Choroid plexus epithelial cell (primary cell): ENCODE measurements at regions not wholly inside any gene's neighbourhood (a gene's known extent, or its start where the extent isn't known, plus 50 kb on each side); places are given as distances from the start of the nearest gene placed in this dataset.

Source experiments
- DNase-seq: peaks from one replicate; pipeline ENCODE4 v3.0.0-alpha.2; 2010; ENCODE audit warnings: low read depth
- H3K4me3 ChIP-seq: 2 replicates; pipeline ENCODE4 v1.5.1; 2011; ENCODE audit warnings: low read depth, mild to moderate bottlenecking, control low read depth, low read length, moderate library complexity
- TF ChIP-seq, protein P1 (sequence below): conservative IDR thresholded peaks from 2 replicates; pipeline ENCODE4 v1.5.1; 2011; ENCODE audit warnings: low read depth, mild to moderate bottlenecking, control low read depth, inconsistent platforms, low read length, moderate library complexity

DNA sequence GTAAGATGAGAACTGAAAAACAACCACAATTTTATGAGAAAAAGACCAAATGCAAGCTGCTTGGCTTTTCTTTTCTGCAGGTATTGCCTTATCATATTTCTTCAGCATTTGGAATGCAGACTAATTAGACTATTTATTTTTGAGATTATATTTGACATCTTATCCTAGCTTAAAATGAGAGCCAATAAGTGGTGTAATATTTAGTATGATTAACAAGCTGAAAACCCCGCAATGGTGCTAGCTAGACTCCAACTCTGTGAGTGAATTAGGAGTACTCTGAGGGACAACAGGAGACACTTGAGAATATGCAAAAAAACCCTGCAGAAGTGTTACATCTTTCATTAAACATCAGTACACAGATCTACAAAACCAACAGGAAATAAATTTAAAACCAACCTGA, 180.3 kb upstream of the MEOX2 start:
- no peak overlapping the region for H3K4me3 ChIP-seq
- no peak for DNase-seq
- TF ChIP-seq, protein P1, sequence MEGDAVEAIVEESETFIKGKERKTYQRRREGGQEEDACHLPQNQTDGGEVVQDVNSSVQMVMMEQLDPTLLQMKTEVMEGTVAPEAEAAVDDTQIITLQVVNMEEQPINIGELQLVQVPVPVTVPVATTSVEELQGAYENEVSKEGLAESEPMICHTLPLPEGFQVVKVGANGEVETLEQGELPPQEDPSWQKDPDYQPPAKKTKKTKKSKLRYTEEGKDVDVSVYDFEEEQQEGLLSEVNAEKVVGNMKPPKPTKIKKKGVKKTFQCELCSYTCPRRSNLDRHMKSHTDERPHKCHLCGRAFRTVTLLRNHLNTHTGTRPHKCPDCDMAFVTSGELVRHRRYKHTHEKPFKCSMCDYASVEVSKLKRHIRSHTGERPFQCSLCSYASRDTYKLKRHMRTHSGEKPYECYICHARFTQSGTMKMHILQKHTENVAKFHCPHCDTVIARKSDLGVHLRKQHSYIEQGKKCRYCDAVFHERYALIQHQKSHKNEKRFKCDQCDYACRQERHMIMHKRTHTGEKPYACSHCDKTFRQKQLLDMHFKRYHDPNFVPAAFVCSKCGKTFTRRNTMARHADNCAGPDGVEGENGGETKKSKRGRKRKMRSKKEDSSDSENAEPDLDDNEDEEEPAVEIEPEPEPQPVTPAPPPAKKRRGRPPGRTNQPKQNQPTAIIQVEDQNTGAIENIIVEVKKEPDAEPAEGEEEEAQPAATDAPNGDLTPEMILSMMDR = no peak

DNA sequence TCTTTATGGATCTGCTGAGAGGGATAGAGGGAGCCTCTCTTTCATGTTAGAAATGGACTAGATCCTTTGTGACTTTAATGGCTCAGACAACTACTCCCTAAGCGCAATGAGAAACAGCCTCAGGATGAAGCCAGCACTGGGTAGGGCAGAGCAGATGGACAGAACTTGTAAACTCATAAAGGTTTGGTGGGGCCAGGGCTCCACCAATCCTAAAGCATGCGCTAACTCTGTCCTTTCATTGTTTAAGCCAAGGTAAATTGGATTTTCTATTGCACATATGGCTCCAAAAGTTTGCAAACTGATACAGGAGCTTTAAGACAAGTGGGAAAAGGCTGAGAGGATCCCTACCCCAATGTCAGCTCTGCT, 178.1 kb upstream of the MEOX2 start:
- TF ChIP-seq, protein P1 = no peak
- no peak overlapping the region for H3K4me3 ChIP-seq
- no peak for DNase-seq

DNA sequence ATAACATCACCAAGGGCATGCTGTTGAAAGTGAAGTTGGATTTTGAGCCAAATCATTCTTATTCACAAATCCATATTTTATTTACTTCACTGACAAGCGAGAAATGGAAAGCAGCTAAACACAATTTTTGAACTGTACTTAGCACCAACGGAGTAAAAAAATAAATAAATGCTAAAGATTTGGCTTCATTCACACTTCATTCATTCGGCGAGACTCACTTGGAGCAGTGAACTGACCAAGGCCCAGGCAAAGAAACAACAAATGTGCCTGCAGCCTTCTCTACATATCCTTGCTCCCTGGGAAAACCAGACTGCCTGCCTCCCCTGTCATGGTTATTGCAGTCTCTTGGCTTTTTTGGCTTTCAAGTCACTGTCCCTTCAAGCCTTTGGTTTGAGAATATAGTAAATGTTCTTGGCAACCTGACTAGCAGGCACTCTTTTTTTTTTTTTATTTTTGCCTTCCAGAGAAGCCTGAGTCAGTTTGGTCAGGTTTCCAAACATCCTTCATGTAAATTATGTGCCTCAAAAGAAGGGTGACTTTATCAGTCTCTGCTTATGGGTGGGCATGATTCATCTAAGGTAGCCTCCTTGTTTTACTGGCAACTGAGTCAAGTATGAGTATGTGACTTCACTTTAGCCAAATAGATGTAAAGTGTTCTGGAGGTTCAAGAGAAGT, 177.6 kb upstream of the MEOX2 start:
- no peak overlapping the region for H3K4me3 ChIP-seq
- no peak for DNase-seq
- TF ChIP-seq, protein P1 = no peak

DNA sequence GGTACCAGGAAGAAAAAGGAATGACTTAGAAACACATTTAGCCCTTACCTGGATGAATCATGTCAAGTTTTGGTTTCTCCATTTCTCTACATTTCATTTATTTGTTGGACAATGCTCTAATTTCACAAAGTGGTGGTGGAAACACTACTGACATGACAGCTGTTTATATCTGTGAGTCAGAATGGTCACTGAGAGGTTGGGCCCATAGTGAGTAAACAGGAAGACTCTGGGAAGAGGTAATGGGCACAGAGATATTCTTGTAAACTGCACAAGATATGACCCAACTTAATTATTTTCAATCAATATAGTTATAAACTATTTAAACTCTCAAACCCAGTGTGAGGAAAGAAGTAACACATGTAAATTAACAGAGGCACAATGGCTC, 176.3 kb upstream of the MEOX2 start:
- DNase-seq = no peak
- TF ChIP-seq, protein P1 = no peak
- no peak overlapping the region for H3K4me3 ChIP-seq

DNA sequence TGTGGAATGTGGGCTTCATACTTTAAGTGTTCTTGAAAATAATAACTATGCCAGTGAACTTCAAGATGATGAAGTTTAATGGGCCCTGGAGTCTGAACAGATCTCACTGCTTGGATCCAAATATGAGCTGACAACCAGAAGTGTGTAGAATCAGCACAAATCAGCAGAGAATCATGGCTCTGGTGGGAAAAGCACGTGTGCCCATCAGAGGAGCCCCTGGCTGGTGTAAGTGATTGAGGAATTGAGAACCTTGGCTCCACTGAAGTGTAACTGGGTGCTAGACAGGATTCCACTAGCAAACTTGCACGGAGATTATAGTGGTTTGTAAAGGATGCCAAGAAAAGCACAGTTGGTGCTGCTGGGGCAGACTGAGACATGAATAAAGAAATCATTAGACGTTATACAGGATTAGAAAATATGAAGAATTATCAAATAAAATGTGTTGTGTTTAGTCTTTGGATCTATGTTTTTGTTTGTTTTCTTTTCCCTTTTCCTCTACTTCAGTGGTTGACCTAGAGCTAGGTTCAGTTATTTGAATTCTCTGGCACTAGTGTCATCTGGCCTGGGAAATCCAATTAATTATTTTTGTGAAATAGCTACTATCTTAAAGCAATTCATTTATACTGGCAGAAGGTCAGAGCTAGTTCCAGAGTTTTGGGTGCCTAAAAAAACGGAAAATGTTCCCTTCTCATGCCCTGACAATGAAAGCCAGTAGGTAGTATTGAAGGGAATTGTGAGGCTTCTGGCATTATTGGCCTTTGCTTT, 175.7 kb upstream of the MEOX2 start:
- no peak for DNase-seq
- TF ChIP-seq, protein P1 = no peak
- no peak overlapping the region for H3K4me3 ChIP-seq

DNA sequence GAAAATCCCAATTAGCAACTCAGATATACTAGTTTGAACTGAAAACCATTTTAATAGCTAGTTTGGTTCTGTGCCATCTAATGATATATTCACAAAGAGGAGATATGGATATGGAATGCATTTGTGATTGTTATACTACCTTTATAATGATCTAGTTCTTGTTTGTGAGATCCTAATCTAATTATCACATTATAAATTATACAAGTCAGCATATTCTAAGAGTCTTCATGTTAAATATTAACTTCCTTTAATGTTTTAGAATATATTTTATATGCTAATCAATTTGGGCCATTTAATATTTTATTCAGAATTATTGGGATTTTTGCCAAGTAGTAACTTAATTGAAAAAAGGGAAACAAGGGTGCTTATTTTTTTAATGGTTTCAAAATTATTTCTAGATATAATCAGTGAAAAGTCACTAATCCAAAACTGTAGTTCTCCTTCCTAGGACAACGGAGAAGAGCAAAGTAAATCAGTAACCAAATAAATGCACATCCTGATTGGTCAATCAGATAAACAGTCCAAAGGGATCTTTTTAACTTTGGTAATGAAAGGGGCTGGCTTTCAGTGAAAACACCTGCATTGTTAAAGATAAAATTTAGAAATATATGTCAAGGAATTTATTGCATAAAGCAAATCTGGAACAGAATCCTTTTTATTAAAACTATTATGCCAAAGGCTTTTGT, 173.9 kb upstream of the MEOX2 start:
- TF ChIP-seq, protein P1 = no peak
- H3K4me3 ChIP-seq = no peak overlapping the region
- DNase-seq = no peak
